Mucosa of descending colon (tissue), 3 donors: ENCODE measurements at regions not wholly inside any gene's neighbourhood (a gene's known extent, or its start where the extent isn't known, plus 50 kb on each side); places are given as distances from the start of the nearest gene placed in this dataset.

Experiments
- ATAC-seq: fragments of 200-7000 bp; cut with Tn5 transposase; one replicate; pipeline ENCODE4 v1.9.1; 2020; ENCODE audit warnings: mild to moderate bottlenecking, moderate library complexity
- DNase-seq, 3 donors: peaks; one replicate each; pipeline ENCODE4 v3.0.0-alpha.2; 2020
- H3K36me3 ChIP-seq: fragments of 200-600 bp; one replicate; pipeline ENCODE4 v1.8.0; 2021; ENCODE audit warnings: low read depth, mild to moderate bottlenecking
- H3K4me1 ChIP-seq: fragments of 200-600 bp; one replicate; pipeline ENCODE4 v1.8.0; 2021; ENCODE audit warnings: low read depth, mild to moderate bottlenecking
- H3K4me3 ChIP-seq: fragments of 200-600 bp; one replicate; pipeline ENCODE4 v1.8.0; 2021; ENCODE audit warnings: mild to moderate bottlenecking
- H3K9me3 ChIP-seq: fragments of 200-600 bp; one replicate; pipeline ENCODE4 v1.8.0; 2021; ENCODE audit warnings: mild to moderate bottlenecking
- CTCF ChIP-seq: fragments of 200-600 bp; IDR thresholded peaks from one replicate; pipeline ENCODE4 v1.8.0; 2022; ENCODE audit warnings: antibody characterized with exemption, mild to moderate bottlenecking
- intact Hi-C, 2 donors: fragments of 100-400 bp; cut with DNase I in 1 of 2; cut with micrococcal nuclease in 1 of 2; formaldehyde crosslinking; loops; one replicate each; pipeline versions ENCODE4 v1.11.0 to v1.11.1; 2022; cut with DNase I, micrococcal nuclease
- donor health status: DM: no; HTN: no; CAD: no; lungs with moderate emphysema.
- donor health status: DM: no; HTN: no; CAD: no.
- donor health status: DM: no; HTN: yes; CAD: no.

- no peak for DNase-seq
- H3K36me3 ChIP-seq = no peaks in the 10 kb centered on the region
- H3K9me3 ChIP-seq = no peaks in the 10 kb centered on the region
- no peak for TF ChIP-seq CTCF
- no peak for ATAC-seq
- no peaks in the 10 kb centered on the region for H3K4me1 ChIP-seq
- intact Hi-C loops = no loop called here
- H3K4me3 ChIP-seq = no peak overlapping the region
These were observed 103.5 kb downstream of the POSTN start for GRCh38 chr13:37495046-37495445.

GRCh38 chr13:37493775-37494174 lies 104.8 kb downstream of the POSTN start:
- no peaks in the 10 kb centered on the region for H3K4me1 ChIP-seq
- TF ChIP-seq CTCF = no peak
- ATAC-seq = no peak
- H3K36me3 ChIP-seq = no peaks in the 10 kb centered on the region
- no peak overlapping the region for H3K4me3 ChIP-seq
- intact Hi-C loops = no loop called here
- no peak for DNase-seq
- no peaks in the 10 kb centered on the region for H3K9me3 ChIP-seq

- H3K36me3 ChIP-seq = no peaks in the 10 kb centered on the region
- intact Hi-C loops = no loop called here
- ATAC-seq (no peak), DNase-seq (no peak)
- H3K9me3 ChIP-seq = no peaks in the 10 kb centered on the region
- no peak for TF ChIP-seq CTCF
- no peaks in the 10 kb centered on the region for H3K4me1 ChIP-seq
- H3K4me3 ChIP-seq = no peak overlapping the region
These were observed 105.6 kb downstream of the POSTN start for GRCh38 chr13:37492741-37493514.

- Histone ChIP-seq H3K4me1 (no peaks in the 10 kb centered on the region), H3K9me3 (no peaks in the 10 kb centered on the region), H3K36me3 (no peaks in the 10 kb centered on the region), H3K4me3 (no peak overlapping the region)
- intact Hi-C loops = no loop called here
- DNase-seq (no peak), ATAC-seq (no peak)
- TF ChIP-seq CTCF = no peak
These were observed 106.5 kb downstream of the POSTN start for GRCh38 chr13:37492075-37492474.

- no peaks in the 10 kb centered on the region for H3K36me3 ChIP-seq
- no peaks in the 10 kb centered on the region for H3K4me1 ChIP-seq
- no peak overlapping the region for H3K4me3 ChIP-seq
- DNase-seq (no peak), ATAC-seq (no peak)
- TF ChIP-seq CTCF = no peak
- intact Hi-C loops = no loop called here
- H3K9me3 ChIP-seq = no peaks in the 10 kb centered on the region
These were observed 106.9 kb downstream of the POSTN start for GRCh38 chr13:37491661-37492060.
